ENCODE measurements at regions not wholly inside any gene's neighbourhood (a gene's known extent, or its start where the extent isn't known, plus 50 kb on each side); places are given as distances from the start of the nearest gene placed in this dataset.

DNA sequence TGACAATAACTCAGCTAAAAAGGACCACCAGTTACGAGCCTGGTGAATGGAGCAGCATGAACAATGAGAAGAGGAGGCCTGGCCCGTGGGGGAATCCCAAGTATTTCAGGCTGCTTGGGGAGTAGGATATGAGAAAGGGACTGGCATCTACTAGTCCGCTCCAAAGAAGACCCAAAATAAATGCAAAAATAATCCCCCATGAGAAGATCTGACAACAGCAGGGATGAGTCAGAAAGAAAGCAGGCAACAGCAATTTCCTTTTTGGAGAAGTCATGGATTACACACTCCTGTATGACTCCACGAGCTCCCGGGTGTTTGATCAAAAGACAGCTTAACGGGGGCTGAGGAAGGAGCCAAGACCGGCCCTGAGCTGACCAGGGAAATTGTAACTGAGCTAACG is 111.4 kb downstream of the SOX11 start:
- no peak overlapping the region for H3K27ac ChIP-seq (ENCODE audit: low read depth, low read length)

More for the DNA sequence above, 111.4 kb downstream of the SOX11 start:
- Histone ChIP-seq H2AK5ac (ENCODE audit: low read depth, low read length) (no peak overlapping the region), H3K9ac (replicated peaks in 1 of 4; ENCODE audit: extremely low read depth in 1 of 4, low read depth in 3 of 4, low read length in 3 of 4) (no peak overlapping the region), H3K4ac (replicated peaks; ENCODE audit: insufficient read length, low read depth, low read length) (no peak overlapping the region), H3K79me1 (ENCODE audit: low read depth, low read length) (no peaks in the 10 kb centered on the region), H3K56ac (replicated peaks; ENCODE audit: insufficient read length, low read depth, low read length) (no peak overlapping the region), H2BK12ac (ENCODE audit: low read depth, low read length) (no peak overlapping the region), H4K8ac (ENCODE audit: extremely low read depth, insufficient read depth, low read length) (no peak overlapping the region), H4K20me1 (replicated peaks in 1 of 2; ENCODE audit: control insufficient read depth in 1 of 2, insufficient read depth in 2 of 2, low read length in 2 of 2) (no peaks in the 10 kb centered on the region), H2BK20ac (ENCODE audit: low read length) (no peak overlapping the region), H2BK15ac (ENCODE audit: low read length) (0 out of 2 replicates have a peak overlapping the region, but pooled peaks have one; percentile 81), H3K27me3 (replicated peaks in 1 of 4; ENCODE audit: control insufficient read depth in 3 of 4, extremely low read depth in 1 of 4, insufficient read depth in 3 of 4, low read length in 3 of 4) (peaks cover 0 to 1% (median 0%) of the 10 kb centered on the region in 4 experiments; a peak in 1 of 7 replicates), H2BK120ac (replicated peaks; ENCODE audit: low read depth, low read length) (no peak overlapping the region), H3K4me1 (replicated peaks in 1 of 4; ENCODE audit: control insufficient read depth in 3 of 4, insufficient read depth in 4 of 4, low read length in 3 of 4) (peaks cover 0 to 6% (median 0%) of the 10 kb centered on the region in 4 experiments; a peak in 2 of 7 replicates), H3K18ac (ENCODE audit: extremely low read depth, low read length) (no peak overlapping the region; the same call in 1 of the 2 replicates), H2AFZ (ENCODE audit: low read length) (peak overlapping the region; percentile 69; the same call in 1 of the 2 replicates), H3K9me3 (ENCODE audit: insufficient read depth in 2 of 2, low read depth in 1 of 2, low read length in 1 of 2) (peaks cover 11 to 14% of the 10 kb centered on the region in 2 experiments; a peak in 3 of 4 replicates), H3K23ac (ENCODE audit: insufficient read length) (no peak overlapping the region), H3K4me2 (ENCODE audit: insufficient read depth in 1 of 2, low read depth in 2 of 2, low read length in 2 of 2) (no peak overlapping the region; a peak in 1 of 4 replicates), H4K91ac (replicated peaks; ENCODE audit: insufficient read length, low read length) (no peak overlapping the region), H4K5ac (ENCODE audit: insufficient read length, low read depth, low read length) (no peak overlapping the region), H3K14ac (ENCODE audit: insufficient read length) (no peak overlapping the region), H3K23me2 (ENCODE audit: low read depth, low read length) (no peaks in the 10 kb centered on the region), H3K4me3 (ENCODE audit: extremely low read depth in 1 of 4, insufficient read depth in 2 of 4, low read depth in 3 of 4, low read length in 4 of 4) (no peak overlapping the region), H2BK5ac (ENCODE audit: low read depth, low read length) (no peak overlapping the region), H3K79me2 (ENCODE audit: control insufficient read depth in 1 of 2, insufficient read depth in 2 of 2, low read length in 2 of 2) (no peaks in the 10 kb centered on the region), H3K36me3 (ENCODE audit: control insufficient read depth in 2 of 4, insufficient read depth in 4 of 4, low read length in 3 of 4) (peaks cover 0 to 5% (median 0%) of the 10 kb centered on the region in 4 experiments; a peak in 2 of 8 replicates)
- CTCF ChIA-PET (ENCODE audit: partially characterized antibody): interaction anchor here (1.0 to 1.4 kb wide), 2 partner anchors 9 kb away, joined by 3 to 4 read pairs; no protein-coding TSS in a partner anchor
- FAIRE-seq (no peak), DNase-seq (ENCODE audit: low read depth in 1 of 2, low spot score in 2 of 2) (peak in 1 of 2 experiments; percentile 19)
- POLR2A ChIA-PET (ENCODE audit: partially characterized antibody): no interaction called here
- 72% methylated on average over 8 of the region's 8 CpGs; no CpG with 5 or more reads in 1 of the 2 experiments for WGBS, 2 experiments (ENCODE audit: extremely low coverage in 1 of 2, insufficient coverage in 1 of 2, insufficient read length in 1 of 2, insufficient replicate concordance in 2 of 2, low coverage in 1 of 2, low lambda C conversion rate in 2 of 2, missing lambda C conversion rate in 1 of 2)
- TF ChIP-seq RFX5 (IDR thresholded peaks at IDR 0.05; ENCODE audit: borderline replicate concordance, low read depth, low read length) (no peak), TEAD4 (IDR thresholded peaks at IDR 0.05; ENCODE audit: low read depth, low read length) (peak; percentile 57; the same call in 1 of the 2 replicates)

All from H1 (cell line).